K562 (cell line): ENCODE measurements at regions not wholly inside any gene's neighbourhood (a gene's known extent, or its start where the extent isn't known, plus 50 kb on each side); places are given as distances from the start of the nearest gene placed in this dataset.

Experiments
- POLR3A ChIP-seq: IDR thresholded peaks from 2 replicates; pipeline ENCODE4 v1.6.1; 2011; ENCODE audit warnings: borderline replicate concordance, mild to moderate bottlenecking, moderate library complexity; ENCODE audit not compliant: insufficient read length, insufficient read depth; ENCODE audit errors: extremely low read depth
- TF ChIP-seq, protein P1 (sequence below): sonication (generic); formaldehyde crosslinking; IDR thresholded peaks from 2 replicates; pipeline ENCODE4 v1.8.0; 2022; ENCODE audit warnings: mild to moderate bottlenecking, missing genetic modification reagents, borderline replicate concordance

DNA sequence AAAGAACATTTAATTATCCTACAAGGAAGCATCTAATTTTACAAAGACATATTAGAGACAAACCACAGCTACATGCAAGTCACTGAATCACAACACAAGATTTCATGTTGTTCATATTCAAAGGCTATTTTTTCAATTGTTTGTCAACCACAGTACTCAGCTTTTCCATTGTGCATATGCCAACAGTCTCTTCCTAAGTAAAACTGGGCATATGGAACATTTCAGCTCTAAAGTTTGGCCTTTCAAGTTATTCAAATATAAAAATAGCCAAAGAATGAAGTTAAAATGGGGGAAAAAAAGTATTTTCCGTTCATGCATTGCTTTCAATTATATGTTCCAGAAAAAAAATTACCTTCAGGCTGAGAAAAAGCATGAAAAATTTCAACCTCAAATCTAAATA lies 537.9 kb downstream of the PLXDC2 start:
- TF ChIP-seq, protein P1, sequence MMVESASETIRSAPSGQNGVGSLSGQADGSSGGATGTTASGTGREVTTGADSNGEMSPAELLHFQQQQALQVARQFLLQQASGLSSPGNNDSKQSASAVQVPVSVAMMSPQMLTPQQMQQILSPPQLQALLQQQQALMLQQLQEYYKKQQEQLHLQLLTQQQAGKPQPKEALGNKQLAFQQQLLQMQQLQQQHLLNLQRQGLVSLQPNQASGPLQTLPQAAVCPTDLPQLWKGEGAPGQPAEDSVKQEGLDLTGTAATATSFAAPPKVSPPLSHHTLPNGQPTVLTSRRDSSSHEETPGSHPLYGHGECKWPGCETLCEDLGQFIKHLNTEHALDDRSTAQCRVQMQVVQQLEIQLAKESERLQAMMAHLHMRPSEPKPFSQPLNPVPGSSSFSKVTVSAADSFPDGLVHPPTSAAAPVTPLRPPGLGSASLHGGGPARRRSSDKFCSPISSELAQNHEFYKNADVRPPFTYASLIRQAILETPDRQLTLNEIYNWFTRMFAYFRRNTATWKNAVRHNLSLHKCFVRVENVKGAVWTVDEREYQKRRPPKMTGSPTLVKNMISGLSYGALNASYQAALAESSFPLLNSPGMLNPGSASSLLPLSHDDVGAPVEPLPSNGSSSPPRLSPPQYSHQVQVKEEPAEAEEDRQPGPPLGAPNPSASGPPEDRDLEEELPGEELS (CRISPR knock-in tag): no peak
- no peak for TF ChIP-seq POLR3A
